ENCODE measurements at regions not wholly inside any gene's neighbourhood (a gene's known extent, or its start where the extent isn't known, plus 50 kb on each side); places are given as distances from the start of the nearest gene placed in this dataset.
"Not testable (repeated sequence)": the region's sequence is repeated elsewhere in the genome, so short reads cannot be mapped to it uniquely, and the experiment has no call there.

DNA sequence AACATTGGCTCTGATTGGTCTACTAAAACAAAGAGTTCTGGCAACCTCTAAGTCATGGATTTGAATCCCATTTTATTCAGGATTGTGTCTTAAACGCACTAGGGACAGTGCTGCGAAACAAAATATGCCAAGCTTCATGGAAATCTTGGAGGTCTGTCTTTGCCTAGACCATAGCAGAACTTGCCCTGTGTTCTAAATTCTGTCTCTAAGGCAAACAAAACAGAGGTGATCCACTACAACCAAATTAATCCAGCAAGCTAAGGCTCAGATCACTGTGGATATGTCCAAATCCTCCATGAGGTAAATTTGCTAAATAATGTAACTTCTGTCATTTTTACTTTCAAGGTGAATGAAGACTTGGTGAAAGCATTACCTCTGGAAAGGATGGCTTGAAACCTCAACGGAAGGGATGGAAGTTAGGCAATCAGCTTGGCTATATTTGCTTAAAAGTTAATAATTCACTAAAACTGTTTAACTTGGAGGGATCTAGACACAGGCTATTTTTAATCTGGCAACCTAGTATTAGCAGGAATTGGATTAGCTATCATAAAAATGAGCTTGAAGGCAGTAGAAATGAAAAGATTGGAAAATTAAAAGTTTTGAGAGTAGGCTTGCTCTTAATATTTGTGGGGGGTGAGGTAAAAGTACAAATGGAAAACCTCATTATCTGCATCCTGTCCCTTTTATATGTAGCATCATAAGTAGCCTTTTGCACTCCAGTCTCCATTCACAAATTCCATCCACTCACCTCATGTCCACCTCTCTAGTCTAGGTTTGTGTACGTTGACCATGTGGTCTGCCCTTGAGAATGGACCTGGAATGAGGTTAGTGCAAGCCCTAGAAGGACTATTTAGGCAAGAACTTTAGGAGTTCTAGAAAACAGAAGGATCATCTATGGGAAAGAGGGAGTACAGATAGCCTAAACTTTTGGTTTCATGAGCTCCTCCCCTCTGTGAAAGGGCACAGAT is 176.2 kb downstream of the SMC2 start:
- DNase-seq (ENCODE audit: low read depth in 2 of 3, low spot score in 2 of 3), result no peak

DNA sequence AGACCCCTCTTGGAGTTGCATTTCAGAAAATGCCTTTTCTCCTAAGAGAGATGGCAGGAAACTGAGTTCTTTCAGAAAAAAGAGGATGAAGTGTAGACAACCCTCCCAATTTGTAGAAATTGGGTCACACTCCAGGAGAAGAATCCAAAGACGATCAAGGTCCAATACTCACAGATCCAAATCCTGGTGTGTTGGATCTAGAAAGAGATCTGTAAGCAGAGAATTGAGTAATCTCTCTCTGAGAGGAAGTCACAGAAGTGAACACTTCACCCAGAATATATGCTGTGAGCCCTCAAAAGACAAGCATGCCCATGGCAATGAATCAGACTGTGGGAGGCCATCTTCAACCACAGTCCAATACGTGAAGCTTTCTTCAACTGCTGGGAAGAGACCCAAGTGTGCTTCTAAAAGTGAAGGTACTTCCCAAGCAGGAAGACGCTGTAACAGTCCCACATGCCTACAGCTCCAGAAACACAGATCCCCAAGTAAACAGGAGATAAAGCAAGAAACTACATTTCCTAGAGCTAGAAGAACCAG is 182.7 kb downstream of the SMC2 start:
- DNase-seq (ENCODE audit: low read depth in 2 of 3, low spot score in 2 of 3), result no peak

DNA sequence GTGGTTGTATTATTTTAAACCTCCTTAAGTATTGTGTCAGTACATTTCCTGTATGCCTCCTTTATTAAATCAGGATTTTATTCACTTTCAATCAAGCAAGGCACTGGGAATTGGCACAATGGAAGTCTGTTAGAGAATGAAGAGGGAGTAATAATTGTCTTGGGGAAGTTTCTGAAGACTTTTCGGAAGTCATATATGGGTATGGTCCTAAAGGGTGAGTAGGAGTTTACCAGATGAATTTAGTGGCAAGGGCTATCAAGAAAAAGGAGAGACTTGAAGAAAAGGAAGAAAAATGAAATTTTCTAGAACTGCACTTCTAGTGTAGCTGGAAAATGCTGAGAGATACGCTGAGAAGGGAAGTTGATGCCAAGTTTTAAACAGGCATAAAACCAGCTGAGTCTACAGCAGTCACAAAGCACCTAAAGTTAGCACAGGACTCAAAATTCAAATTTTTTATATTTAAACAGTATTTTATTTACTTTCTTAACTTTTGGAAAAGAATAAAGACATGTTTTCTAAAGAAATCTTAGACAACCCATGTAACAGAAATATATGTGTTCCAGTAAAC is 184.9 kb downstream of the SMC2 start:
- DNase-seq (ENCODE audit: low read depth in 2 of 3, low spot score in 2 of 3), result no peak

DNA sequence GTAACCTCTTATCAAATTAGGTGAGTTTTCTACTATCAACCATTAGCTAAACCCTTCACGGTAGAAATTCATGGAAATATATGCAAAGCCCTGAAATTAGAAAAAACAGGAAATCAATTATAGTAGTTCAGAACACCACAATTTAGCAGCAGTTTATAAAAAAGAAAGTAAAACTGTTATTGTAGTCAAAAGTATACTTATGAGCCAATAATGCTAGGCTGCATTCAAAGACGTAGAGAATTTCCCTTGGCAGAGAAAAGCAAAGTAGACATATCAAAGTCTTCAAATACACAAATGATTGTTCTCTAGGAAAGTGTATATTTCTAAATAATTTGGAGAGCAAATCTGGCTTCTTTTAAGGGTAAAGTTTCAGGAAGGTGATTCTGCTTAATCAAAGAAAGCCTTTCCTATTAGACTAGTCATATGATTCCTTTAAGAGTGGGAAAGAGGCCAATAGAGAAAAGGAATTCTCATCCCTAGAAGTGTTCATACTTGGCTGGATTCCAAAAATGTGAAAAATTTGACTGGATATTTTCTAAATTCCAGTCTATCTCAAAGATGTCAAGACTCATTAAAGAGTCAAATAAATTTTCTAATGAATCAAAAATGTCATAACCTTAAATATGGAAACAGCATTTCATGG is 185.5 kb downstream of the SMC2 start:
- no peak for DNase-seq (ENCODE audit: low read depth in 2 of 3, low spot score in 2 of 3)

DNA sequence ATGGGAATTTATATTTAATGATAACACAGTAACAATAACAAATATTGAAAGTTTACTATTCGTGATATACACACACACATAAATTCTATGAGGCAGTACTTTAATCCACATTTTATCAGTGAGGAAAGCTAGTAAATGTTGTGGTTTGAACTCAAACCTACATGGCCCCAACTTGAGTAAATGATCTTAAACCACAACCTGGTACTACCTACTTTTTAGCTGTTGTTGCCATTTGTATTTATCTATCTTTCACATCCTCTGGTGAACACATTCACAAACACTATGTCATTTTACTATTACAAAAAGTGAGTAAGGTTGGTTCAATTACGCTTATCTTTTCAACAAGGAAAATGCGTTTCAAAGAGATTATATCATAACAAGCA is 186.1 kb downstream of the SMC2 start:
- DNase-seq (ENCODE audit: low read depth in 2 of 3, low spot score in 2 of 3), result no peak

DNA sequence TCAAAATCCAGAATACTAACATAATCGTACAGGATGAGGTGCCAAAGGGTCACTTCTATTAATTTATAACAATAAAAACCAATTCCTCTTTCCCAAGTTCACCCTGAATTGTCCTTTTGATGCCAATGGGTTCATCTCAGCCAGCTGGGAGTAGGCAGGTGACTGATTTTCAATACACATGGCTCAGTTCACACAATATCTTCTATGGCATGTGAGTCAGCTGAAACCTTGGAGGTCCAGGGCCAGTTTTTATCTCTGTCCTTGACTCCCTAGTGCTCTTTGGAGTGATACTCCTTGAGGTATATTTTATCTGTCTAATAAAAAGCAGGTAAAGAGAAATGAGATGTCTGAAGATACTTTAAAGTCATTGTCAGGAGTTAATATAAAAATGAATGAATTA is 186.6 kb downstream of the SMC2 start:
- DNase-seq (ENCODE audit: low read depth in 2 of 3, low spot score in 2 of 3), result no peak

DNA sequence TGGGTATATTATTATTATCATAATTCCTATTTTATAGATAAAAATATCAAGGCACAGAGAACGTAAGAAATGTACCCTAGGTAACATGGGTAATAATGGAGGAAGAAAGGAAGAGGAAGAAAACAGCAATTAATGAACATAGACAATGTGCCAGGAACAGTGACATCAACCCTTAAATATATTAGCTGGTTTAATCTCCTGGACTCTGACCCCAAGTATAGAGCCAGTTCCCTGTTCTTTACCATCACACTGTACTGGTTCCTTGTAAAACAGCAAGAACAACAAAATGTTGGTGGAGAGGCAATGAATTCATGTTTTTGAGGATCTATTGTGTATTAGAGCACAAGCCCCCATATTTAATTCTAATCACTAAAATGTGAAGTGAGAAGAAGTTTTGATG is 192.1 kb downstream of the SMC2 start:
- no peak for DNase-seq (ENCODE audit: low read depth in 2 of 3, low spot score in 2 of 3)

DNA sequence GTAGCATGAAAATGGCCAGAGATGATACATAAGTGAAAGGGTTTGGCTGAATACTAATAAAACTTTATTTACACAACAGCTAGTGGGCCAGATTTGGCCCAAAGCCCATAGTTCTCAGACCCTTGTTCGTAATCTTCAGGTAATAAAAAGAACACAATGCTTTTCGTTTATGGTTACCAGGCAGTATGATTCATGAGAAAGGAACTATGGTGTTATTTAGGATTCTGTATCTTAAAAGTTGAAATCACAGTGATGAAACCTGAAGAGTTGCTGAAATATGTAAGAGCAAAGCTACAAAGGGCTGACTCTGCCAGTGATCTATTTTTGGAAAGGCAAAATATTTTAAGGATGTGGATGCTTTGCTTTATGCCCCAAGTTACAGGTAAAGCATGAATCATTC is 192.7 kb downstream of the SMC2 start:
- DNase-seq (ENCODE audit: low read depth in 2 of 3, low spot score in 2 of 3), result no peak

DNA sequence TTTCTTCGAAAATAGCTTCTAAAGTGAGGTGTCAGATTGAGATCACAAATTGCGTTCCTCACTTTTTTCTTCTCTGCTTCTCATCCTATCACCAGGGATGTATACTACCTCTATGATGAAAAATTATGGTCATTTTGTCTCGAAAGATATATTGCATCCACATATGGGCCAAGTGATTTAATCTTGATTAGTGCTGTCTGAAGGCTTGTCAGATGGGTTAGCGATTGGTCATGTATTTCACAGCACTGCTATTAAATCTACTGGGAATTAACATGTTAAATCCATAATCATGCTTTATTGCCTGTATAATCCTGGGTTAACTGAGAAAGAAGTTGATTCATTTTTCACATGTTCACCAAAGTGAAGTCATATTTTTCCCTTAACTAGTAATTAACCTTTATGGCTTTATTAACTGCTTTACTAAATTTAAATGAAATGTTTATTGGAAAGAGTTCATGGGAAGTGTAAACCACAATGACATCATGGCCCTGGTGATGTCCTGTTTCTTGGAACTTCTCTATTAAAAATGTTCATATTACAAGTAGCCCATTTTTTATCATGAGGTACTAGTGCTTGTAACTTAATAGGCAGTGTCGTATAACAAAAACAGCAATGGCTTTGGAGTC is 193.3 kb downstream of the SMC2 start:
- DNase-seq (ENCODE audit: low read depth in 2 of 3, low spot score in 2 of 3), result no peak

DNA sequence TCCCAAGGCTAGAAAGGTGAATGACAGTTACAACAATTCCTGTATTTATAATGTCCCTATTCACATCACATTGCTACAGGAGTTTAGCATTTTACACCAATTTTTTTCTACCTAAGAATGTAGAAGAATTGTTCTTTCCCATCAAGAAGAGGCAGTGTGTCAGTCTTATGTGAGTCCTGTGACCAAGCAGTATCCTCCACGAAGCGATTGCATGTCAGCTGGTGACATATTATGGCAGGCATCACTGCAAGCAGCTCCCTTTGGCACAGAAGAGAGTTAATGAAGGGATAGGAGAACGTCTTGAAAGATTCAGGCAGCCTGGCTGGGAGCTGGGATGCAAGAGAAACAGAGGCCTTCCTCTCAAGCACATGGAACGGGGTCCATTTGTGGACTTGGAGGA is 199.8 kb downstream of the SMC2 start:
- DNase-seq (ENCODE audit: low read depth in 2 of 3, low spot score in 2 of 3), result no peak

DNA sequence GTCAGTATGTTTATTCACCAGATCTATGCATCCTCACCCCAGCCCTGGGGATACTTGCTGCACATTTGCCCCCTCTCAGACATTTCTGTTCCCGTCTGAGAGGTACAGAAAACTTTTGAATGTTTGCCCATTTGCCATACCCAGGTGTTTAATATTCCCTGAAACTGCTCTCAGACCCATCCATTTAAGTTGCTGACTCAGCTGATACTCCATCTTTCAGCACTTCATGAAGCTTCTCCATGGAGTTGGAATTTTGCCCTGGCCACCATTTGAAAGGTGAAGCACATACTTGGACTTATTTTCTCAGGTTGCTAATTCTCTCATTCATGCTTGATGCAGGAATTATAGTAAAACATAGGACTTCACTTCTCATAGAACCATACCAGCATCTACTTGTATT is 203.9 kb upstream of the OR13F1 start:
- DNase-seq (ENCODE audit: low read depth in 2 of 3, low spot score in 2 of 3), result no peak

DNA sequence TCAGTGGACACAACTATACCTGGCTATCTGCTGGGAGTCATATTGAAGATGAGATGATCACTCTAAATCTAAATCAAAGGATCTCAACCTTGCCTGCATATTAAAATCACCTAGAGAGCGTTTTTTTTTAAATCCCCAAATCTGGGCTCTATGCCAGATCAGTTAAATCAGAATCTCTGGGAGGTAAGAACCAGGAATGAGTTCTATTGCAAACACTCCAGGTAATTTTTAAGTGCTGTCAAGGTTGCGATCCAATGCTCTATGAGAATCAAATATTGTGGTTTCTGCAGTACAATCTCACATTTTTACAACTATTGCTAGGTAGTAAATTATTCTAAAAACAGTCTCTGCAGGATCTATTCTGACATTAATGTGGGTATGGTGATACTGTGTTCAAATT is 202.3 kb upstream of the OR13F1 start:
- DNase-seq (ENCODE audit: low read depth in 2 of 3, low spot score in 2 of 3), result no peak

DNA sequence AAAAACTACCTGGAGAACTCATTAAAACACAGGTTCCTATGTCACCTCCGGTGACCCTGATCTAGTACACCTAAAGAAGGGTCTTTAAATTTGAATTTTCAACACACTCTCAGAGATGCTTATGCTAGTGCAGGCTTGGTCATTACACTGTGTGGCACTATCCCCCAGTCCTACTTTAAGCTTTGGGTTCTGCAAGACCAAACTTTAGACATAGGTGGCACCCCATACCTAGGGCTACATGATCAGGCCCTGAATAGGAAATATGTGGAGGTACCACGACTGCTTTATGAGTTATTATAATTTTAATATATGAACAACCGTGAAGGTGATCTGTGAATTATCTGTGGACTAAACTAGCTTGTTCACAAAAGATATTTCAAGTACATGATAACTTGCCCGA is 201.3 kb upstream of the OR13F1 start:
- no peak for DNase-seq (ENCODE audit: low read depth in 2 of 3, low spot score in 2 of 3)

DNA sequence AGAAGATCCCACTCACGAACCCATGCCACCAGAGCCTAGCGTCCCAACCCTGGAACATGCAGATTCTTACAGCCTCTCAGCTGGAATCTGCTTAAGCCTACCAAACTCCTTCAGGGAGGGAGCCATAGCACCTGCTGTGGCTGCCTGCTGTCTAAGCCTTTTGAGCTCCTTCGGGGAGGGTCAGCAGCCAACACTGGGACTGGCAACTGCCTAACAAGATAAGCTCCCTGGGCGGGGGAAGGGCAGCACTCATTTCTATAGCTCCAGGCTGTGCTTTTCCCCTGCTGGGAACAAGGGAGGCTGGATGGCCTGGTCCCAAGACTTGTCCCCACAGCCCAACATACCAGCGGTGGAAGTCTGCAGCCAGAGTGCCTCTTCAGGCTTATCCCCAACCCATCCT is 199.1 kb upstream of the OR13F1 start:
- DNase-seq (ENCODE audit: low read depth in 2 of 3, low spot score in 2 of 3), result no peak

DNA sequence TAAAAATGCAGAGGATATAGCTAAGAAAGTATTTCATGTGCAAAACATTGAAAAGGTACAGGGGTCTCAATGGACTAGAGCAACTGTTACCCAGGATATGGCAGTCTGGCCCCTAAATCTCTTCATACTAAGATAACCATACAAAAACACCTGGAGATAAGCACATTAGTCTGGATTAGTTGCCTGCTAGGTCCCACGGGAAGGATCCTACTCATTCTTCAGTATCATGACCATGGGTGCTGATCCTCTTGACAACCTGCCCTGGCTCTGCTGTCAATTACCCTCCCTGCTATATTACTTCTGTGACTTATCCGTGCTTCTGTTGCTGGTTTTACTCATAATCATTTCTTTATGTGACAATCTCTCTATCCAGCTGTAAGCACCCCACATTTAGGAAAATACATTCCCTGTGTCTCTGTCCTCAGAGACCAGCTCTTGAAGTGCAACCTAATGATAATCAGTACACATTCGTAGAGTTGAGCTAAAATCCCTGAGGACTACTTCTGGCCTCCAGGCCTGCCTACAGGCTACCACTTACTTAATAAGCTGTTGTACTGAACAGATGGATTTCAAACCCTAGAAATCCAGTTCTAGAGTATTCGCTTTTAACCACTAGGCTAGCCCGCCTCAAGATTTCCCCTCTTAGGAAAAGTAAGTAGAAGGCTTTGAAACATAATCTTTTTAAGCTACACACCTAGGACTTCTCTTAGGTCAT is 190.5 kb upstream of the OR13F1 start:
- no peak for DNase-seq (ENCODE audit: low read depth in 2 of 3, low spot score in 2 of 3)

DNA sequence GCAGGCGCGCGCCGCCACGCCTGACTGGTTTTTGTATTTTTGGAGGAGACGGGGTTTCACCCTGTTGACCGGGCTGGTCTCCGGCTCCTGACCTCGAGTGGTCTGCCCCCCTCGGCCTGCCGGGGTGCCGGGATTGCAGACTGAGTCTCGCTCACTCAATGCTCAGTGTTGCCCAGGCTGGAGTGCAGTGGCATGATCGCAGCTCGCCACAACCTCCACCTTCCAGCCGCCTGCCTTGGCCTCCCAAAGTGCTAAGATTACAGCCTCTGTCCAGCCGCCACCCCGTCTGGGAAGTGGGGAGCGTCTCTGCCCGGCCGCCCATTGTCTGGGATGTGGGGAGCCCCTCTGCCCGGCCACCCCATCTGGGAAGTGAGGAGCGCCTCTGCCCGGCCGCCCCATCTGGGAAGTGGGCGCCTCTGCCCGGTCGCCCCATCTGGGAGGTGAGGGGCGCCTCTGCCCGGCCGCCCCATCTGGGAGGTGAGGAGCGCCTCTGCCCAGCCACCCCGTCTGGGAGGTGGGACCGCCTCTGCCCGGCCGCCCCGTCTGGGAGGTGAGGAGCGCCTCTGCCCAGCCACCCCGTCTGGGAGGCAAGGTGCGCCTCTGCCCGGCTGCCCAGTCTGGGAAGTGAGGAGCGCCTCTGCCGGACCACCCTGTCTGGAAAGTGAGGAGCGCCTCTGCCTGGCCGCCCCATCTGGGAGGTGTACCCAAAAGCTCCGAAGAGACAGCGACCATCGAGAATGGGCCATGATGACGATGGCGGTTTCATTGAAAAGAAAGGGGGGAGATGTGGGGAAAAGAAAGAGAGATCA is 187.7 kb upstream of the OR13F1 start:
- DNase-seq (ENCODE audit: low read depth in 2 of 3, low spot score in 2 of 3), result not testable (repeated sequence)

DNA sequence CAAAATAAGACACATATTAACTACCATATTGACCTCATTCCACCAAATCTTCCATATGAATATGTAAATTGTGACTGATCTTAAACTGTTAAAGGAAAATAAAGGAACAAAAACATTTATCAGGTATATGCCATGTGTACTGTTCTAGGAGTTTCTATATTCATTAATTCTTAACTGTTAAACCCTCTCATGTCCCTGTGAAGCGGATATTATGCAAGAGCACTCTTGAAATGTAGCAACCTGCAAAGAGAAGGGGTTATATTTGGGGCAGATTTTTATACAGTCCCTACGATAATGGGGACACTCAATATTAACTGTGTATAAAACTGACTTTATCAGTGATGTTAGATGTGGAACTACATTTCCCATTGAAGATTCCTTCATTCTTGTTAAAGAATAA is 184.9 kb upstream of the OR13F1 start:
- no peak for DNase-seq (ENCODE audit: low read depth in 2 of 3, low spot score in 2 of 3)

DNA sequence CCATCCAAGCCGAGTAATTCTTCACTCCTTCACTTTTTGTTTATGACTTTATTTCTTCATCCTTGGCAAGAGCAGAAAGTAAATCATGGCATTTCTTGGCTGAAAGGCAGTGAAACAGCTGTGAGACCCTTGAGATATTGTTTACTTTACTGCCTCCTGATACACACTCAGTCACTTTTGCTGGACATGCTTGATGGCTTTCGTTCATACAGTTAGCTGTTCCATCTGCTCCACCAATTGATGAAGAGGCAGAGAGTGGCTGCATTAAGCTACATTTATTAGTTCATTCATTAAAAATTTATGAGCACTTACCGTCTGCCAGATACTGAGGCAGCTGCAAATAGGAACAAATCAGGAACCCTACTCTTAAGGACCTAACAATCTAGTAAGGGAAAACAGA is 184.4 kb upstream of the OR13F1 start:
- DNase-seq (ENCODE audit: low read depth in 2 of 3, low spot score in 2 of 3), result no peak

DNA sequence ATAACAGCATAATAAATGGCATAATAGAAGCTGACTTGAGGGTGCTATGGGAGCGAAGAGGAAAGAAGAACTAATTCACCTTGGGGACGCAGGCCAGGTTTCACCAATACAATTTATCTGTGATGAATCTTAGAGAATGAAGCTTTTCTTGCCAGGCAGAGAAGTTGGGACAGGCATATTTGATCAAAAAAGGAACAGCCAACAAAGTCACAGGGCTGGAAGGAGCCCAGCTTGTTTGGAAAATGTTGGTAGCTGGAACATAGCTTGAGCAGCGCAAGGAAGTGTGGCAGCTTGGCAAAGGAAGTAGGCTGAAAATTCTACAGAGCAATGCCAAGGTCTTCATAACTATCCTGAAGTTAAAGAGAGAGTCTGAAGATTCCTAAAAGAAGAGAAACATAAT is 181.5 kb upstream of the OR13F1 start:
- DNase-seq (ENCODE audit: low read depth in 2 of 3, low spot score in 2 of 3), result no peak

Measured in hematopoietic multipotent progenitor cell (in vitro differentiated cells).